ENCODE measurements at regions not wholly inside any gene's neighbourhood (a gene's known extent, or its start where the extent isn't known, plus 50 kb on each side); places are given as distances from the start of the nearest gene placed in this dataset.

- no peaks in the 10 kb centered on the region for H3F3A ChIP-seq (ENCODE audit: insufficient read depth, low read depth)
- H3K4me2 ChIP-seq = no peak overlapping the region
- no peak overlapping the region for H2AFZ ChIP-seq
- CTCF ChIA-PET = no interaction called here
- POLR2A ChIA-PET (ENCODE audit: unreplicated experiment) = no interaction called here
- H3K27me3 ChIP-seq (ENCODE audit: insufficient read depth, low read depth) = no peaks in the 10 kb centered on the region
- intact Hi-C loops (cut with micrococcal nuclease; ENCODE audit: unreplicated experiment) = no loop called here
- no peaks in the 10 kb centered on the region for H3K4me1 ChIP-seq (replicated peaks; ENCODE audit: insufficient read depth)
- no peak overlapping the region for H3K4me3 ChIP-seq
- H3K79me2 ChIP-seq (ENCODE audit: low read depth) = no peaks in the 10 kb centered on the region
- no peaks in the 10 kb centered on the region for H4K20me1 ChIP-seq (ENCODE audit: insufficient read depth)
- TF ChIP-seq CTCF (conservative IDR thresholded peaks at IDR 0.05) = no peak
- no peak for TF ChIP-seq EZH2 (IDR thresholded peaks at IDR 0.05; ENCODE audit: low read depth)
- no peak overlapping the region for H3K27ac ChIP-seq
- no peaks in the 10 kb centered on the region for H3K9me2 ChIP-seq (ENCODE audit: insufficient read depth)
- no peaks in the 10 kb centered on the region for H3K36me3 ChIP-seq (ENCODE audit: low read depth)
- no peaks in the 10 kb centered on the region for H3K9me3 ChIP-seq (ENCODE audit: insufficient read depth, low read depth)
- BruUV-seq (replicated peaks) = no TSS peak
- DNase-seq = no peak
Observed at GRCh38 chrX:142076633-142077032, 128.5 kb downstream of the MAGEC2 start.

GRCh38 chrX:142068365-142068764 lies 136.7 kb downstream of the MAGEC2 start:
- Histone ChIP-seq H3K9me3 (ENCODE audit: insufficient read depth, low read depth) (no peaks in the 10 kb centered on the region), H3K79me2 (ENCODE audit: low read depth) (no peaks in the 10 kb centered on the region), H3K27me3 (ENCODE audit: insufficient read depth, low read depth) (no peaks in the 10 kb centered on the region), H3K4me2 (no peak overlapping the region), H3K4me1 (replicated peaks; ENCODE audit: insufficient read depth) (no peaks in the 10 kb centered on the region), H3F3A (ENCODE audit: insufficient read depth, low read depth) (no peaks in the 10 kb centered on the region), H3K4me3 (no peak overlapping the region), H2AFZ (no peak overlapping the region), H3K27ac (no peak overlapping the region), H3K9me2 (ENCODE audit: insufficient read depth) (no peaks in the 10 kb centered on the region), H3K36me3 (ENCODE audit: low read depth) (no peaks in the 10 kb centered on the region), H4K20me1 (ENCODE audit: insufficient read depth) (no peaks in the 10 kb centered on the region)
- CTCF ChIA-PET = no interaction called here
- intact Hi-C loops (cut with micrococcal nuclease; ENCODE audit: unreplicated experiment) = no loop called here
- BruUV-seq (replicated peaks) = no TSS peak
- TF ChIP-seq EZH2 (IDR thresholded peaks at IDR 0.05; ENCODE audit: low read depth) = no peak
- TF ChIP-seq CTCF (conservative IDR thresholded peaks at IDR 0.05) = no peak
- DNase-seq = no peak
- POLR2A ChIA-PET (ENCODE audit: unreplicated experiment) = no interaction called here

- no peak overlapping the region for H3K4me2 ChIP-seq
- TF ChIP-seq CTCF (conservative IDR thresholded peaks at IDR 0.05) = no peak
- TF ChIP-seq EZH2 (IDR thresholded peaks at IDR 0.05; ENCODE audit: low read depth) = no peak
- no peak for DNase-seq
Observed at GRCh38 chrX:142060191-142060590, 144.9 kb downstream of the MAGEC2 start.

More at GRCh38 chrX:142060191-142060590, 144.9 kb downstream of the MAGEC2 start:
- Histone ChIP-seq H3K4me3 (no peak overlapping the region), H3K9me2 (ENCODE audit: insufficient read depth) (no peaks in the 10 kb centered on the region), H3F3A (ENCODE audit: insufficient read depth, low read depth) (no peaks in the 10 kb centered on the region), H2AFZ (no peak overlapping the region), H3K79me2 (ENCODE audit: low read depth) (no peaks in the 10 kb centered on the region), H4K20me1 (ENCODE audit: insufficient read depth) (no peaks in the 10 kb centered on the region), H3K36me3 (ENCODE audit: low read depth) (no peaks in the 10 kb centered on the region), H3K9me3 (ENCODE audit: insufficient read depth, low read depth) (no peaks in the 10 kb centered on the region), H3K27me3 (ENCODE audit: insufficient read depth, low read depth) (no peaks in the 10 kb centered on the region), H3K4me1 (replicated peaks; ENCODE audit: insufficient read depth) (no peaks in the 10 kb centered on the region), H3K27ac (no peak overlapping the region)
- BruUV-seq (replicated peaks) = no TSS peak
- intact Hi-C loops (cut with micrococcal nuclease; ENCODE audit: unreplicated experiment) = no loop called here
- CTCF ChIA-PET = no interaction called here
- POLR2A ChIA-PET (ENCODE audit: unreplicated experiment) = no interaction called here

Data from PC-9 (cell line).